GM11168 (cell line): ENCODE measurements at regions not wholly inside any gene's neighbourhood (a gene's known extent, or its start where the extent isn't known, plus 50 kb on each side); places are given as distances from the start of the nearest gene placed in this dataset.

Experiments used
- in situ Hi-C: fragments of 300-500 bp; cut with MboI; formaldehyde crosslinking; loops from one replicate; pipeline ENCODE4 v1.12.0; 2022; ENCODE audit warnings: low sequenced_read_pairs; ENCODE audit not compliant: unreplicated experiment

DNA sequence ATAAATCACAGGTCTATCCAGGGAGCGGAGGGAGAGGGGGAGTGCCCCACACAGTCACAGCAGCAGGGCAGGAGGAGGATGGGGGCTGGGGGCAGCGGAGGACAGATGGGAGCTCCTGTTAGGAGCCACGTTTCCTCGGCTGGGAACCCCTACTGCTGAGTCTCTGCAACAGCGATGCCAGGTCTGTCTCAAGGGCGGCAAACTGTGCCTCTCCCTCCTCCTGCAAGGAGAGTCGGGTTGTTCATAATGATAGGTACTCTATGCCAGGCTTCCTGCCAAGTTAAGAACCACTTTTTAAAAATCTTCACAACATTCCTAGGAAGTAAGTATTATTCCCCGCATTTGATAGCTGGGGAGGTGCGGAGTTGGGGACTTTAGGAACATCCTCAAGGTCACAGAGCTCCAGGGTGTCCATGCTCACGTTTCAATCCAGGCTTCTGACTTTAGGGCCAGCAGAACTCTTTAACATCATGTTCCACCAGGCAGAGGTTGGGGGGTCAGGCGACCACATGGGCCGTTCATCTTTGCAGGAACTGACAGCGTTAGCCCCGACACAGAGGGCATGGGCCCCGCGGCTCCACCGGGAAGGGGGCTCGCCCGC is 98.3 kb upstream of the MAML3 start:
- in situ Hi-C loops: loop anchor here (25.0 kb wide), 1 partner anchor 440 kb away; no protein-coding TSS in a partner anchor

DNA sequence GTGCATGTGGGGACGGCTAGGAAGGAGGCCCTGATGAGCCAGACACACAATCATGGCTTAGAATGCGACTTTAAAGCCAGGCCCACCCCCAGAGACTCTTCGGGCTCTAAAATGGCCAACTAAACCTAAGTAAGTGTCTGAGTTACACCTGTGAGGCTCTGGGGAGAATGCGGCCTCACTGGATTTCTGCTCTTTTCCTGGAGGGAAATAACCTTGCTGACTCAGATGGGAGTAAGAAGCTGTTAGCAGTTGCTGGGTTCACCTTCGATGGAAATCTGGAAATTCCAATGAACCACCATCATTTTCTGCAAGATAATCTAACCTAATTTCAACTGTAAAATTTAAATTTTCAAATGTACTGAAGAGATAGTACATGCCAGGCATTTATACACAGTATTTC is 97.6 kb upstream of the MAML3 start:
- in situ Hi-C loops: loop anchor here (25.0 kb wide), 1 partner anchor 439 kb away; no protein-coding TSS in a partner anchor

DNA sequence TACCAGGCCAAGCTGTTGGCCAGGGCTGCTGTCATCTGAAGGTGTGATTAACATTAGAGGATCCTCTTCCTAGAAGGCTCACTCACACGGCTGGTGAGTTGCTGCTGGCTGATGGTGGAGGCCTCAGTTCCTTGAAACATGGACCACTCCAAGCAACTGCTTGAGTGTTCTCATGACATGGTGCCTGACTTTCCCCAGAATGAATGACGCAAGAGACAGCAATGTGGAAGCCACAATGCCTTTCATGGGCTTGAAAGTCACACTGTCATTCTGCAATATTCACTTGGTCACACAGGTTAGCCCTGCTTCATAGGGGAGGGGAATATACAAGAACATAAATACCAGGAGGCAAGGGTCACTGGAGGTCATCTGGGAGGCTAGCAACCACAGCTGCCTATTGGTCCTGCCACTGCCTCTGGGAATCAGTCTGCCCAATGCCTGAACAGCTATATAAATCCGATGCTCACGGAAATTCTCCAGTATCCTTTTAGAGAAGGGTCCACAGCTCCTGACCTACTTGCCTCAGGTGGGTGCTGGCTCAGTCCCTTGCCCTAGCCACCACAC is 97.1 kb upstream of the MAML3 start:
- in situ Hi-C loops: loop anchor here (25.0 kb wide), 1 partner anchor 439 kb away; no protein-coding TSS in a partner anchor

DNA sequence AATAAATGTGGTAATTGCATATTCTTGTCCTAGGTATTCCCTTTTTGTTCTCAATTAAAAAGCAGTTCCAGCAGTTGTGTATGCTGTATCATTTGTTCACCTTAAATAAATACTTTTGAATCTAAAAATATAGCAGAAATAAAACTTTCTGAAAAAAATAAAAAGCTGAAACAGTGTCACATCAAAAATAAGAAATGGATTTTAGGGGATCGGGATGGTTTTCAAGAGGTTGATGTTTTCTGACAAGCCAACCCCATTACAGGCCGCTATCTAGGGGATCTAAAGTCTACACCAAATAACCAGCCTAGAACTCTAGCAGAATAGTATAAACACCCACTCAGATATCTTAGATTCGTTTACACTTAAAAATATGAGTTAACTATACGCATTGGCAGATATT is 95.4 kb upstream of the MAML3 start:
- in situ Hi-C loops: no loop called here

DNA sequence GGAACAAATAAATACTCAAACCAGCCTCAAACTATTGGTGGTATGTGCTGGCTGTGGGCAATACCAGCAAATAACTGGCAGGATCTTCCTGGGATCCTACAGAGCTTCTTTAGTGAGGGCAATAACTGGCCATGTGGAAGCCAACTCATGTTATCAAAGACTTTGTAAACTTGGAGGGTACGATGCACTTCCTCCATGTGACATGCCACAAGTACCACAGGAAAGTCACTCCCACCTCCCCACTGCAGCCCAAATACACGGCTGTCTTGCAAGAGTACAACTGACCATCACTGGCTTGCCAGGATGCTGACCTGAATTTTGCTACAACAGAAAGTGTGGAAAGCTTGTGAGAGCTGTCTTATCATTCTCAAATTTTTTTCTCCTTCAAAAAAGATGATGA is 93.3 kb upstream of the MAML3 start:
- in situ Hi-C loops: no loop called here

DNA sequence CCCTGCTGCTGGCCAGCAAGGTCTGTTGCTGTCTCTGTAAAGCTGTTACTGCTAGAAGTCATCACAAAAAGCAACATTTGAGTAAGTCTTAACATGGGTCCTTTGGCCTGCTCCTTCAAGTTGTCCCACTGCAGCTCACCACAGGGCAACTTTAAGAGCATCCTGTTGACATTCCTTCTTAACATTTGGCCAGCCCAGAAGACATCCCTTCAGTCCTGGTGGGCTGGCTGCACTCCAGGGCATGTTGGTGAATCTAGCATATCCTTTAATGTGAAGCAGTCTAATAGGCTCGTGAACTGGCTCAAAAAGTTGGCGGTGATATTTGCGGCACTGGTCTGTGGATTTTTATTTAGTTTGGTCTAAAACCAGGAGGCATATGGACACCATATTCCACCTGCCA is 92.2 kb upstream of the MAML3 start:
- in situ Hi-C loops: no loop called here

DNA sequence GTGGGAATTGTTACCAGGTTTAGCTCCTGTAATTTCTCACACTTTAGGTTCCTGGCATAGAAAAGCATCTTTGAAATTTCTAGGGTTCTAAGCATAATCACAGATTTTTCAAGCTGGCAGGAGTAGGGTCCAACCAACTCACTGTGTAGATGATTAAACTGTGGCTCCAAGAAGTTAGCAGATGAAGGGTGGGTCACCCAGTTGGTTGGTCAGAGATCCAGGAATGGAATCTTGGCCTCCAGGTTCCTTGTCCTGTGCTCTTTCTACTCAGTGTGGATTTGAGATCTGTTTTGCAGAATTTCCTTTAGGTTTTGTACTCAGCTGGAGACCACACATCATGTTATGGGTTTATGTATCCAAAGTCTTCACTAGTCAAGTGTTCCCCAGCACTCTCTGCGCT is 90.3 kb upstream of the MAML3 start:
- in situ Hi-C loops: no loop called here

DNA sequence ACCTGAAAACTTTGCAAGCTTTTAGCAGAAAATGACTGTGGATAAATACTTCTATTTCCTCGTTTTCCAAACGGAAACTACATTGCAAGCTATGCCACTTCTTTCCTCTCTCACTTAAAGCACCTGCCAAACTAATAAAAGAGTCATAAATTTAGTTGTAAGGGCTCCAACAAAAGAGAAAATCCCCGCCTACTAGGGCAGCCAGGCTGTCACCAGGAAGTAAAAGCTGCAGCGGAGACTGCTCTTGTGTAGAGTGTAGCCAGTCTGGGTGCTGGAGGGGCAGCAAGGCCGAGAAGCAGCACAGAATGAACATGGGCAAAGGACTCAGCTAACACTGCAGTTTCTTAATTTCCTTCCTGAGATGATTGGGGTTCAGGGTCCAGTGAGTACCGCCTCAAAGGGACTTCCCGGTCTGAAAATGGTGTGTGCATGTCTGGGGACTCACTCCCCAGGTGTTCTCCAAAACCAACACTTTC is 89.3 kb upstream of the MAML3 start:
- in situ Hi-C loops: no loop called here

DNA sequence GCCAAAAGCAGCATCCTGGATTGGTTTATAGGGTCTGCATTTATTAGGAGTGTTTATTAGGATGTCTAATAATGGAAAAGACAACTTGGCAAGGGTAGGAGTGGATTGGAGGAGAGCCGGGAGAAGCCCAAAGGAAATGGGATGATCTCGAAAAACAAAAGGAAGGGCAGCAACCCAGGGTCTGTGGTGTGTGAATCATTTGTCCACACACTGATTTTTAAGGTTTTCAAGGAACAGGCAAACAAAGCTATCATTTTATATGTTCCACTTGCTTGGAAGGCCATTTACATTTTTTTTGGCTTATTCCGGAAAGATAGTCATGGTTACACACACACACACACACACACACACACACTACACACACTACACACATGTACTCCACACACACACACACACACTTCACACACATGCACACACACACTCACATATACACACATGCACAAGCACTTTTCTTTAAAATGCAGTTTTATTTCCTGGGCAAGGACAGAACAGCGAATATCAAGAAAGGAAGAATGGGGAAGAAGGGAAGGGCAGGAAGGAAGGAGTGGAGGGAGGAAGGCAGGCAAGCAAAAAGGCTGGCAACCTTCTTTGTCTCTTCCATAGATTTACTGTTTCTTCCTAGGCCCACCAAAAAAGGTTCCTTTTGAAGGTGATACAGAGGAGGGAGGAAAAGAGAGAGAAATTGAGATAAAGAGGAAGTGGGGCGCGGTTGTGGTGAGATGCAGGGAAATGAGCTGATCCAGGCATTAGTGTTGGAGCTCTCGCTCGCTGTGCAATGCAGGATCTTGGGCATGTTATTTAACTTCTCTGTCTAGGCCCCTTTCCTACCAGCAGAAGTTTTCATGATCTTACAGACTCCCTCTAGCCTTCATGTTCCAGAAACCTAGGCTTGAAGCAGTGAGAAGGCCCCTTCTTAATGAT is 88.6 kb upstream of the MAML3 start:
- in situ Hi-C loops: no loop called here

DNA sequence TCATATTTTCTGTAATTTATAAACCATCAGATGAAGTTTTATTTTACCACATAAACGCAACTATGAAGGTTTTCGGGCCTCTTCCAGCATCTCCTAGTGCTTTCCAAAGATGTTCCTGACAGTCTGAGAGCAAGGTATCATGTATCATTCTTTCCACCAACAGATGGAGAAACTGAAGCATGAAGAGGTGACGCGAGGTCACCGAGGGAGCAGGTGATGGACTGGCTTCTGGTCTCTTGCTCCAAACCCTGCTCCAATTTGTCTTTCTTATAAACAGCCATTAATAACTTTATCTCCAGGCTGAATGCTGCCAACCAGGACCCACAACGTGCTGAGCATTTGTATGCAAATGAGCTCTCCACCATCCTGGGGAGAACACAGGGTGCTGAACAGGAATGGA is 86.3 kb upstream of the MAML3 start:
- in situ Hi-C loops: no loop called here

DNA sequence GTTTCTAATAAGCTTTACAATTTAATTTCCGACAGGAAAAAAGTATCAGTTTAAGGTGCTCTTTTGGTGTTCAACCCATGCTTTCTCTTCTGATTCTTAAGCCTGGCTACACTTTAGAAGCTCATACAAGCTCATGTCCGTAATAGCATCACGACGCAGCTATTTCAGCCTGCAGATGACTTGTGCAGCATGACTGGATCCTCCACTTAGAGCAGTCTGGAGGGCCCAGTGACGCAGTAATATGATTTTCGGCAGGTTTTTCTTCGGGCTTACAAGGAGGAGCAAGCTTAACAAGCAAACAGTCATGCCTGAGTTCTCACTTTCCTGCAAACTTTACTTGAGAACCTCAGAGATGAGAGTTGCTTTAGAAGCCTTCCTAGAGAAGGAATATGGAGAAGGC is 85.3 kb upstream of the MAML3 start:
- in situ Hi-C loops: no loop called here

DNA sequence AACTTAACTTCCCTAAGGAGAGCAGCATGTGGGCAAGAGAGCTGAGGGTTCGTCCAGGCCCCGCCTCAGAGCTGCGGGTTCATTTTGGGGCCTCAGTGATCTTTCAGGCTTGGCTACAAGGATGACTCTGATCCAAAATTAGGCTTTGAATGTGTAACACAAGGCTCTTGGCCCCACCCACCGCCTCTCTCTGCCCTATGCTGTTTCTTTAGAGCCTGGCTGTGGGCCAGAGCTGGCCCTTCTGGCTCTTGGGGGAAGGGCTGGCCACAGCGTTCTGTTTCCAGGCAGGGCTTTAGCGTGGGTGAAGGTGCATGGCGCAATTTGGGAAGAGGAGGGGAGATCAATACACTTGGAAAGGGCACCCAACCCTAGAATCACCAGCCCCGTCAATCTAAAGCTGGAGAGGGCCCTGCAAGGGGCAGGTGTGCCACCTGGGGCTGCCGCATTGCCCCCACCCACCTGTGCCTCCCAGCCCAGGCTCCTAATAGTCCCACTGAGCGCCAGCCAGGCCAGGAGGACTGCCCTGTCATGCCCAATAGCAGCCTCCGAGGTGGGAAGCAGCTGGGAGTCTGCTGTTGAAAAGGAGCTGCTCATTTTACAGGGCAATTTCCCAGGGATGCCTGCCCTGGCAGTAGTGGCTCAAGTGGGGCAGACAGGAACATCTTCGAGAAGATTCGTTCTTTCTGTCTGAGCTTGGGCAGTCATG is 84.5 kb upstream of the MAML3 start:
- in situ Hi-C loops: no loop called here

DNA sequence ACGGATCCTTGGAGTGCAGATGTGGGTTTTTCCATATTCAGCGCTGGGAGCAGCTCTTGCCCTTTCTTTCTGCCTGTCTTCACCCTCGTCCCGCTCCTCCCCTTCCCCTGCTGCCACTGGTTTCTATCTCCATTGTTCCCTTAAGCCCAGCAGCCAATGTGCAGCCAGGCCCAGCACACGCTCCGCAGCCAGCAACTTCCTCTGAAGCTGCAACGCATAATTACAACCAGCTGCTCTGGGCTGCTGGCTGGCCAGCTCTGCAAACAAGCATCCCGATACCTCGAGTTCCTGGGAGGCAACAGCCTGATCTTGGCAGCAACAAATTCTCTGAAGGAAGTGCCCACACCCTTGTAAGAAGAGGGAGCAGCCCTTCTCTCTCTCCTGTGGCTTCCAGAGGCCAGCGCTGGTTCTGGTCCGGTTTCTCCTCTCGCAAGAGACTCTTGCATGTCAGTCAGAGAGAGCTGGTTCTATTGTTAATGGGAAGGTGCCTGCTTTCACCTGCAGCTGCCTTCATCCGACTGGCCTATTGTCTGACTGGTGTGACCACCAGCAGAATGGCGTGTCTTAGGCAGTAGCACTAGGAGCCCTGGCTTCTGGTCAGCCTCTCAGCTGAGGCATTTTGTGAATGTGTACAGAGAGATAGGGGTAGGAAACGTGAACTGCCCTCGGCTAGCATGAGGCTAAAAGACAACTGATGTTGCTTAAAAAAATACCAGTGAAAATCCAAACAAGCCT is 83.8 kb upstream of the MAML3 start:
- in situ Hi-C loops: no loop called here

DNA sequence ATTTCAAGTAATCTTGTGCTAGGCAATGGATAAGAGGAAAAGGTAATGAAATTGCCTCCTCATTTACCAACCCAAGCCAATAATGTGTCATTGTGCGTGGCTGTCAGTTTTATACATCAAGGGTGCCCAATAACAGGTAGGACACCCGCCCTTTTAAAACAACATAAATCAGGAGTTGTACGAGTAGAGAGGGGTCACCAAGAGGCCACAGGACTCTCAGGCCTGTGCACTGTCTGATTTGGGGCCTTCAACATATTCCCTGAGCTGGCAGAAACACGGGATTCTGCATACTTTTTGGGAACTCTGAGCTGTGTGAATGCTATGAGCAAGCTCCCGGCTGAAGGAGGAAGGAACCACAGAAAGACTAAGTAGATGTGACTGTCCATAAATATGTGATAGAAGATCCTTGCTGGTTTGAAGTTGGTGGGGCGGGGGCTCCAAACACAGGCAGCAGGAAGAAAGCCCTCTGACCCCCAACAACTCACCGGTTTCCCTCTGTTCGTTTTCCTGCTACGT is 82.7 kb upstream of the MAML3 start:
- in situ Hi-C loops: no loop called here

DNA sequence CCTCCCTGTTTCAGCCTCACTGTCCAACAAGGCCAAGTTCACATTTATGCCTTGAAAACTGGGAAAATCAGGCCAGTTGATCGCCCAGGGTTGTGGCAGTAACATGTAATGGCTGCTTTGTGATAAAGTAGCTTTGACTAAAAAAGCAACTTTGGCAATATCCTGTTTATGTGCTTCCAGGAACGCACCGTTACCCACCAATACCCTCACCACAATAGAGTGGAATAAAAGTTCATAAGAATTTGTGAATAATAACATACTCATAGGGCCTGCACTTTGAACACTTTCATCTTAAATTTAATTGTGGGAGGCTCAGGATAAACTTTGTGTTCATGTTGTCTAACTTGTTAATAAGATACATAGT is 80.7 kb upstream of the MAML3 start:
- in situ Hi-C loops: no loop called here

DNA sequence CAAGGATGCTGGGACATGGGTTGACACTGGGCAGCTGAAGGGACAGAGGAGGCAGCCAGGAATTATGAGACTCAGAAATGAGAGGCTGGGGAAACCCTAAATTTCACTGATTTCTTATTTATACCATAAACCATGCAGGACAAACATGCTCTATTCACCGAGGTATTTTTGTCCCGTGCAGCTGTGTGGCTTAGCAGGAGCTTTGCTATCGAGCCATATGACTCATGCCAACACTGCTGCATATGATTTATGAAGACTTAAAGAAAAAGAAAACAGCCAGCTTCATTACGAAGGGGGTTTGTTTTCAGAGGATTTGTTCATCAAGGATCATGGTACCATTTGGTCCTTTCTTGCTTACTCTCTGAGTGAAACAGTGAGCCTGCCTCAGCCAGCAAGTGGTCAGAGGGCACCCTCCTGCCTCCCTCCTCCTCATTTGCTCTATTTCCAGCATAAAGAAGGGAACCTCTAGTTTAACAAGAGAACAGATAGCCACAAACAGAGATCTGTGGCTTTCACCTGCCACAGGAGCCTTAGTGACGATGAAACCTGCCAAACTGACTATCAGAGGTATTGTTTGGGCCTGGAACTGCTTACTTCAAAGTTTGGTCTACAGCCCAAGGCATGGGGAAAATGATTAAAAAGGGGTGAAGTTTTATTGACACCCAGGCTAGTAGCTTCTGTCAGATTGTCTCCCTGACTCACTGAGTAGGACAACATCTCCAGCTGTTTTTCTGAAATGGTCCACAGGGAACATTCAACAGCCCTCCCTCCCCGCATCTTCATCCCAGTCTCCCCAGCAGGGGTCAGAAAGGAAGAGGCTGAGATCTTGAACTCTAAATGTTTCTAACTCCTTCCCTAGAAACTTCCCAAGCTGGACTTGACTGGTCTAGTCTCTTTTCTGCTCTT is 80.1 kb upstream of the MAML3 start:
- in situ Hi-C loops: no loop called here

DNA sequence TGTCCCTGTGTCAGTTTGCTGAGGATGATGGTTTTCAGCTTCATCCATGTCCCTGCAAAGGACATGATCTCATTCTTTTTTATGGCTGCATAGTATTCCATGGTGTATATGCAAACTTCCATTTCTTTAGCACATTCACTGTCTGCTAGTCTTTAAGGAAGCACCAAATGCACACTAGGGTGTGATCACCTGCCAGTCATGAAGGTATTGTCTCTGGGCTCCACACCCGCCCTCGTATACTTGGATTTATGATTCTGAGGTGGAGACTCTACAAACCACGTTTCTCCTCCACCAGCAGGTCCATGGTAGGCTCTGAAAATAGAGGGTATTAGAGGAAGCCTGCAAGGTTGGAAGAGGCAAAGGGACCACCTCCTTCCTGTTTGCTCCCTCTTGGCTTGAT is 75.9 kb upstream of the MAML3 start:
- in situ Hi-C loops: no loop called here

DNA sequence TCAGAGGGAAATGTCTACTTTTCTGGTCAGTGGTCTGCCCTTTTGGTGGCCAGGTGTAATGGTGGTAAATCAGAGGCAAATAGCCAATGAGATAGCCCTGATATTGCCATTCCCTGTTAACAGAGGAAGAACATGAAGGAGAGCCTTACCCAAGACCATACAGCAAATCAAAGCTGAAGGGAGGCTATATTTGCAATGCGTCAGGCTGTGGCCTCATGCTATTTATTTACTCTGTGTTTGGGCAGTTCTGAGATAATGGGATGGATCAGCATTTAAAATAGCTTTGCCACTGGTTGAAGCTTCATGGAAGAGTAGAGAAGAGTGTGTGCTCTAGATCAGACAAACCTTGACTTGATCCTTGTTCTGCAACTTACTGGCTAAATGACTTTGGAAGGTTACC is 73.3 kb upstream of the MAML3 start:
- in situ Hi-C loops: no loop called here
